WTC11 (cell line): ENCODE measurements at regions not wholly inside any gene's neighbourhood (a gene's known extent, or its start where the extent isn't known, plus 50 kb on each side); places are given as distances from the start of the nearest gene placed in this dataset.

Experiments
- CDX4 ChIP-seq: fragments of 250-450 bp; sonication (Bioruptor Pico); IDR thresholded peaks from 2 replicates; pipeline ENCODE4 v1.9.0; 2021; ENCODE audit warnings: moderate library complexity, mild to moderate bottlenecking, inconsistent platforms, borderline replicate concordance
- CTCF ChIP-seq: fragments of 200-600 bp; IDR thresholded peaks from 2 replicates; pipeline ENCODE4 v1.8.0; 2022; ENCODE audit warnings: antibody characterized with exemption
- ELF4 ChIP-seq: sonication (generic); formaldehyde crosslinking; IDR thresholded peaks from 2 replicates; pipeline ENCODE4 v1.8.1; 2022; ENCODE audit warnings: low read depth, mild to moderate bottlenecking, moderate library complexity, missing genetic modification reagents
- FOXJ3 ChIP-seq: sonication (generic); formaldehyde crosslinking; IDR thresholded peaks from 2 replicates; pipeline ENCODE4 v1.9.0; 2021; ENCODE audit warnings: missing genetic modification reagents, mild to moderate bottlenecking, borderline replicate concordance
- HMGXB4 ChIP-seq: sonication (generic); formaldehyde crosslinking; IDR thresholded peaks from 2 replicates; pipeline ENCODE4 v1.8.1; 2023; ENCODE audit warnings: mild to moderate bottlenecking, moderate library complexity, missing genetic modification reagents
- NR3C1 ChIP-seq: sonication (generic); formaldehyde crosslinking; conservative IDR thresholded peaks from 2 replicates; pipeline ENCODE4 v1.8.1; 2023; ENCODE audit warnings: low read depth, mild to moderate bottlenecking, missing genetic modification reagents
- PREB ChIP-seq: sonication (generic); formaldehyde crosslinking; IDR thresholded peaks from 2 replicates; pipeline ENCODE4 v1.8.1; 2022; ENCODE audit warnings: mild to moderate bottlenecking, missing genetic modification reagents, moderate library complexity, borderline replicate concordance
- STAT6 ChIP-seq: sonication (generic); formaldehyde crosslinking; conservative IDR thresholded peaks from 2 replicates; pipeline ENCODE4 v1.8.1; 2023; ENCODE audit warnings: mild to moderate bottlenecking, low read depth, missing genetic modification reagents, moderate library complexity
- USF1 ChIP-seq: sonication (generic); formaldehyde crosslinking; IDR thresholded peaks from 2 replicates; pipeline ENCODE4 v1.8.0; 2022; ENCODE audit warnings: mild to moderate bottlenecking, missing genetic modification reagents
- USF2 ChIP-seq: sonication (generic); formaldehyde crosslinking; IDR thresholded peaks from 2 replicates; pipeline ENCODE4 v1.8.1; 2023; ENCODE audit warnings: mild to moderate bottlenecking, missing genetic modification reagents, moderate library complexity
- ZBTB21 ChIP-seq: sonication (generic); formaldehyde crosslinking; IDR thresholded peaks from 2 replicates; pipeline ENCODE4 v1.8.1; 2023; ENCODE audit warnings: mild to moderate bottlenecking, missing genetic modification reagents, borderline replicate concordance

GRCh38 chr4:89174784-89175183 is 63.5 kb downstream of the TIGD2 start:
- no peak for TF ChIP-seq CTCF
- no peak for TF ChIP-seq USF2 (CRISPR knock-in tag)
- no peak for TF ChIP-seq FOXJ3 (CRISPR knock-in tag)
- no peak for TF ChIP-seq STAT6
- no peak for TF ChIP-seq USF1 (CRISPR knock-in tag)
- TF ChIP-seq ZBTB21 (CRISPR knock-in tag): no peak
- no peak for TF ChIP-seq CDX4 (CRISPR knock-in tag)
- TF ChIP-seq NR3C1 (CRISPR knock-in tag): no peak
- TF ChIP-seq HMGXB4: no peak
- TF ChIP-seq ELF4 (CRISPR knock-in tag): no peak
- TF ChIP-seq PREB (CRISPR knock-in tag): no peak
